ENCODE measurements at regions not wholly inside any gene's neighbourhood (a gene's known extent, or its start where the extent isn't known, plus 50 kb on each side); places are given as distances from the start of the nearest gene placed in this dataset.

GRCh38 chr10:21193196-21193595 lies 296.1 kb upstream of the NEBL start:
- TF ChIP-seq CTCF (conservative IDR thresholded peaks at IDR 0.05) (no peak), EZH2 (IDR thresholded peaks at IDR 0.05; ENCODE audit: low read depth) (no peak)
